ENCODE measurements at regions not wholly inside any gene's neighbourhood (a gene's known extent, or its start where the extent isn't known, plus 50 kb on each side); places are given as distances from the start of the nearest gene placed in this dataset.

DNA sequence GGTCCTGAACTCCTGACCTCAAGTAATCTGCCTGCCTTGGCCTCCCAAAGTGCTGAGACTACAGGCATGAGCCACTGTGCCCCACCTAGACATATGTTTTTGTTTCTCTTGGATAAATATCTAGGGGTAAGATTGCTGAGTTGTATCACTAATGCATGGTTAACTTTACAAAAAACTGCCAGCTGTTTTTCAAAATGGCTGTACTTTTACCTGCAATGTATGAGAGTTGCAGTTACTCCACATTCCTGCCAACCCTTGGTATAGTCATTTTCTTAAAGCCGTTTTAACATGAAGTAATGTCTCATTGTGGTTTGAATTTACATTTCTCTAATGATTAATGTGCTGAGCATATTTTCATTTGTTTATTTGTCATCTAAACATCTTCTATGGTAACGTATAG lies 289.7 kb downstream of the UTRN start:
- TF ChIP-seq, protein P1, sequence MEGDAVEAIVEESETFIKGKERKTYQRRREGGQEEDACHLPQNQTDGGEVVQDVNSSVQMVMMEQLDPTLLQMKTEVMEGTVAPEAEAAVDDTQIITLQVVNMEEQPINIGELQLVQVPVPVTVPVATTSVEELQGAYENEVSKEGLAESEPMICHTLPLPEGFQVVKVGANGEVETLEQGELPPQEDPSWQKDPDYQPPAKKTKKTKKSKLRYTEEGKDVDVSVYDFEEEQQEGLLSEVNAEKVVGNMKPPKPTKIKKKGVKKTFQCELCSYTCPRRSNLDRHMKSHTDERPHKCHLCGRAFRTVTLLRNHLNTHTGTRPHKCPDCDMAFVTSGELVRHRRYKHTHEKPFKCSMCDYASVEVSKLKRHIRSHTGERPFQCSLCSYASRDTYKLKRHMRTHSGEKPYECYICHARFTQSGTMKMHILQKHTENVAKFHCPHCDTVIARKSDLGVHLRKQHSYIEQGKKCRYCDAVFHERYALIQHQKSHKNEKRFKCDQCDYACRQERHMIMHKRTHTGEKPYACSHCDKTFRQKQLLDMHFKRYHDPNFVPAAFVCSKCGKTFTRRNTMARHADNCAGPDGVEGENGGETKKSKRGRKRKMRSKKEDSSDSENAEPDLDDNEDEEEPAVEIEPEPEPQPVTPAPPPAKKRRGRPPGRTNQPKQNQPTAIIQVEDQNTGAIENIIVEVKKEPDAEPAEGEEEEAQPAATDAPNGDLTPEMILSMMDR (IDR thresholded peaks at IDR 0.05): no peak
- TF ChIP-seq POLR2AphosphoS5 (IDR thresholded peaks at IDR 0.05; ENCODE audit: low read depth, low read length) (no peak), TCF7L2 (IDR thresholded peaks at IDR 0.05; ENCODE audit: low read depth, low read length) (no peak)
